ENCODE measurements at regions not wholly inside any gene's neighbourhood (a gene's known extent, or its start where the extent isn't known, plus 50 kb on each side); places are given as distances from the start of the nearest gene placed in this dataset.

DNA sequence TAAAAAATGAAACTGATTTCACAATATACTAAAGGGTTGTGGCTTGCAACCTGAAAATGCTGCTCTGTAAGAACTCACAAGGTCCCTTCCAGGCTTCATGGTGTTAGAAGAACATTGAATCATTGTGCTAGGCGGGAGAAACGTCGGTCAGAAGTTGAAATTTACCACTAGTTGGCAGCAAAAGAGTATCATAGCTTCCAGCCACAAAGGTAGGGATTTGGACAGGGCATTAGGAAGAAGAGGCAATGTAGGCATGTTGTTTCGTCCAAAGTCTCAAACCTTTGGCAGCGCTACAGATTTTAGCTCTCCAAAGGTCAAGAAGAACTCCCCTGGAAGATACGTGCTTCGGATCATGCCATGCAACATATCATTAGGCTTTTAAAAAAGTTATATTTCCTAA lies 62.5 kb upstream of the ZP4 start:
- H3K27ac ChIP-seq = no peak overlapping the region
- H3K36me3 ChIP-seq = no peaks in the 10 kb centered on the region
- no peak for TF ChIP-seq CTCF (IDR thresholded peaks at IDR 0.05)
- H3K27me3 ChIP-seq = no peaks in the 10 kb centered on the region
- no peaks in the 10 kb centered on the region for H3K9me3 ChIP-seq
- no peaks in the 10 kb centered on the region for H3K4me1 ChIP-seq (ENCODE audit: control insufficient read depth in 1 of 2, insufficient read depth in 1 of 2, low read depth in 1 of 2, low read length in 1 of 2)
- no peak overlapping the region for H3K4me3 ChIP-seq (ENCODE audit: low read depth in 1 of 2, low read length in 1 of 2)

All from neutrophil (primary cell).